Amygdala (tissue), 56 donors: ENCODE measurements at regions not wholly inside any gene's neighbourhood (a gene's known extent, or its start where the extent isn't known, plus 50 kb on each side); places are given as distances from the start of the nearest gene placed in this dataset.

Experiments used
- DNase-seq, 56 donors: peaks; one replicate each; lab custom pipeline; 2025; lab: John Stamatoyannopoulos, UW

DNA sequence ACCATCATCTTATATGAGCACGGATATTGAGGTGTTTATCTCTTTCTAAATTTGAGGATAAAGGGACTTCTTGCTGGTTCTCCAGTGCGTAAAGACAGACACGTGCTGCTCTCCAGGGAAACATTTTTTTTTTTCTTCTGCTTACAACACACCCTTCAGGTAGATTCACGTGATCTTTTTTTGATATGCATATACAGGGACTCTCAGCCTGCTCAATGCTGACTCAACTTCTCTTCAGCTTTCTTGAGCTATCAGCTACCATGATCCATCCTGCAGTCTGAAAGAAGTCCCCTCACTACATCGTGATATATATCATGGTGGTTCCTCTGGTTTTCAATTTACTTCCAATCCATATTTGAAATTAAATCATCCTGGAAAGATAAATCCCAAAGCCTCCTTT lies 87.1 kb upstream of the SLITRK3 start:
- DNase-seq: no peak

DNA sequence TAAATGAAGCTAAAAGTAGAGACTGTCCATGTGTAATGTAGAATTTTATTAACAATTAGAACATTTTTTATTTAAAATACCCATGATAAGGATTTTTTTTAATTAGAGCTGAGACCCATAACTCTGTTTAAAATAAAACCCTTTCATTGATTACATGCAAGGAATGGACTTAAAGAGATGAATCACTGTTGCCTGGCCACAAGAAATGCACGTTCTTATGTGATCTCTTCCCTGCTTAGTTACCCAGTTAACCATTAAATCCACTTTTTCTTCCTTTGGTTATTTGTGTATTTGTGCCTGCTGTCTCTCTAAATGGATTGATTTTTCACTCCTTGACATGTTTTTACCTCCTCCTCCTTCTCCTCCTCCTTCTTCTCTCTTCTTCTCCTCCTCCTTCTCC lies 83.3 kb upstream of the SLITRK3 start:
- DNase-seq: no peak

DNA sequence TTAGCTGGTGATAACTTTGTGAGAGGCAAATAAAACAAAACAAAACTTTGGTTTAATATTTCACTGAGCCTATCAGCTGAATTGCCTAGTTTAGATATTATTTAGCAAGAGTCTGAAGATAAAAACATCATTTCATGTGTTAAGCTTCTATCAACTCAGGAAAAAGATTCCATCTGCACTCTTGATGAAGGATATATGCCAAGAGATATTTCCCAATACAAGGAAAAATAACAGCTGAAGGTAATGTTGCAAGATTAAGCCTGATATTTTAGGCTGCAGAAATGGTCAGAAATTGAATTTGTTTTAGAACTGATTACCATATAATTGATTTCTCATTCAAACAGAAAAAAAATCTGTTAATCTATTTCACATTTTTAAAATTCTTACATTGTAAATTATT lies 77.2 kb upstream of the SLITRK3 start:
- no peak for DNase-seq

DNA sequence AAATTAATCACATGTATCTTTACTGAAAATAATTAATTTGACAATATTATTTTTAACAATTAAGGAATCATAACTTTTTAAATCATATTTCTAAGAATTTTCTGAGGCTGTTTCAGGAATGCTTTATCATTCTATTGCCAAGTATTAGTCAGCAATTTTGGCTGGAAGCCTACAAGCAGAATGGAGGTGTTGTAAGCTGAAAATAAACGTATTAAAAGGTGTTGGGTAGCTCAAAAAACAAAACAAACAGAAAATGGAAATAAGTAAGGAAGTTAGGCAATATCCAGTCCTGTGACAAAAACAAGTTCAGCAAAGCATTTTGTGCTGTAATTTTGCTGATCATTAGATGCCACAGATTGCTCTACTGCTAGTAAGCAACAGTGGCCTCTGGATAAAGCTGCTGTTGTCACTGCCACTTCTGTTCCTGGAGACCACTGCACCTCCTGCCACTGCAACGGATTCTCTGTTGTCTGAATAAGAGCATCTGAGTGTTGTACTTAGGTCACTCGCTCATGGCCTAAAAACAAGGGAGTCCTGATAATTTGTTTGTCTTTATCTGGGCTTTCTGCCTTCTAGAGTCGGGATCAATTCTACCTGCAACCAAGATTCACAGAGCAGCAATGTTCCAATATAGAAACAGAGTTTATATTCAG lies 63.5 kb upstream of the SLITRK3 start:
- peak in 1 of 56 donors; percentile 4 for DNase-seq

DNA sequence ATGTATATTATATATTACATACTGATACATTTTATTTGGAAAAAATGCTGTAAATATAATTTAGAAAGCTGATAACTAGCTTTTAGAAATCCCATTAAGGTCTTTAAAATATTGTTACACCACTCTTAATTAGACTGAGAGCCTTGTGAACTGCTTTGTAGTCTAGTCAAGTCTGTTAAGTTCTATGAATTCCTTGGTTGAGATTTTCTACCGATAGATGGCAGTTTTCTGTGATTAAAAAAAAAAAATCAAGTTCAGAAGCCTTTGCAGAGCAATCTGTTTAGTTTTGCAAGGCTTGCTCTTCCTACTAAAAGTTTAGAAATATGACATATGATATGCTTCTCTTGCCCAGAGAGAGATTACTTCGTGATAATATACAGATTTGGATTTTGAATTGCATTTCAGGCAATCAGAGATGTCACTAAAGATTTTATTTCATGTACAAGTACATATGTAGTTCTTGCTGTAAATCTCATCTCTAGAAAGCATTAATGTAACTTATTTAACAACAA lies 60.4 kb upstream of the SLITRK3 start:
- DNase-seq: no peak

DNA sequence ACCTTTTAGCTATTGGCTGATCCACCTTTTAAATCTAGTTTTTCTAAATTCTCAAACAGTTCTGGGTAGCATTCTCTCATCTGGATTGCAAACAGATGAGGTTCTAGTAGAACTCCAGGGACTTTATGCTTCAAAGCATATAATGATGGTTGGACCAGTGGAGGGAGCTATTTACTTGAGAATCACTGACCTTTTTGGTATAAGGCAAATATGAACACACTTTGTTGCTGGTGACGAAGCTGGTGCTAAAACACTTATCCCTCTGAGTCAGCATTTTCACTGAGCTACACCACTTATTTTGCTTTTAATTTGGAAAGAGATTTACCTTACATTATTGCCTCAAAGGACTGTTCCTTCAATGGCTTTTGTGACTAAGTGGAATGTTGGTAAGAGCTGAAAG lies 58.6 kb upstream of the SLITRK3 start:
- DNase-seq: peak in 1 of 56 donors; percentile 1
